ENCODE measurements at regions not wholly inside any gene's neighbourhood (a gene's known extent, or its start where the extent isn't known, plus 50 kb on each side); places are given as distances from the start of the nearest gene placed in this dataset.

- TF ChIP-seq EP300 (IDR thresholded peaks at IDR 0.05) (no peak), POLR2A (IDR thresholded peaks at IDR 0.05) (no peak), POLR2AphosphoS5 (IDR thresholded peaks at IDR 0.05) (no peak), CTCF (IDR thresholded peaks at IDR 0.05) (no peak)
- Histone ChIP-seq H3K9me3 (no peaks in the 10 kb centered on the region), H3K27me3 (no peaks in the 10 kb centered on the region), H3K4me1 (peaks cover 11% of the 10 kb centered on the region), H3K4me3 (no peak overlapping the region), H3K36me3 (no peaks in the 10 kb centered on the region), H3K27ac (no peak overlapping the region)
- DNase-seq (ENCODE audit: low spot score in 2 of 2), result no peak
- 64% methylated on average over 11 of the region's 11 CpGs for WGBS
These were observed 232.5 kb downstream of the GADD45G start for GRCh38 chr9:89837162-89837933.

- Histone ChIP-seq H3K4me3 (no peak overlapping the region), H3K36me3 (no peaks in the 10 kb centered on the region), H3K27ac (no peak overlapping the region), H3K9me3 (no peaks in the 10 kb centered on the region), H3K27me3 (no peaks in the 10 kb centered on the region), H3K4me1 (peaks cover 17% of the 10 kb centered on the region)
- TF ChIP-seq EP300 (IDR thresholded peaks at IDR 0.05), result no peak
- TF ChIP-seq POLR2AphosphoS5 (IDR thresholded peaks at IDR 0.05), result no peak
- TF ChIP-seq CTCF (IDR thresholded peaks at IDR 0.05), result no peak
- no peak for TF ChIP-seq POLR2A (IDR thresholded peaks at IDR 0.05)
- WGBS, result 67% methylated on average over 1 of the region's 5 CpGs
- DNase-seq (ENCODE audit: low spot score in 2 of 2), result no peak
These were observed 233.1 kb downstream of the GADD45G start for GRCh38 chr9:89837934-89838310.

GRCh38 chr9:89838621-89839020, 233.8 kb downstream of the GADD45G start:
- 85% methylated on average over 6 of the region's 6 CpGs for WGBS
- no peak for DNase-seq (ENCODE audit: low spot score in 2 of 2)
- H3K4me3 ChIP-seq, result no peak overlapping the region
- no peaks in the 10 kb centered on the region for H3K27me3 ChIP-seq
- H3K9me3 ChIP-seq, result no peaks in the 10 kb centered on the region
- no peak overlapping the region for H3K27ac ChIP-seq
- H3K36me3 ChIP-seq, result no peaks in the 10 kb centered on the region
- H3K4me1 ChIP-seq, result peaks cover 20% of the 10 kb centered on the region
- no peak for TF ChIP-seq CTCF (IDR thresholded peaks at IDR 0.05)
- TF ChIP-seq POLR2AphosphoS5 (IDR thresholded peaks at IDR 0.05), result no peak
- TF ChIP-seq POLR2A (IDR thresholded peaks at IDR 0.05), result no peak
- no peak for TF ChIP-seq EP300 (IDR thresholded peaks at IDR 0.05)

- H3K4me1 ChIP-seq, result peaks cover 26% of the 10 kb centered on the region
- TF ChIP-seq EP300 (IDR thresholded peaks at IDR 0.05) (no peak), POLR2A (IDR thresholded peaks at IDR 0.05) (no peak), CTCF (IDR thresholded peaks at IDR 0.05) (no peak), POLR2AphosphoS5 (IDR thresholded peaks at IDR 0.05) (no peak)
- no peaks in the 10 kb centered on the region for H3K27me3 ChIP-seq
- no peaks in the 10 kb centered on the region for H3K9me3 ChIP-seq
- no peaks in the 10 kb centered on the region for H3K36me3 ChIP-seq
- no peak overlapping the region for H3K27ac ChIP-seq
- no peak overlapping the region for H3K4me3 ChIP-seq
- DNase-seq (ENCODE audit: low spot score in 2 of 2), result no peak
- WGBS, result 43% methylated on average over 4 of the region's 4 CpGs
These were observed 234.6 kb downstream of the GADD45G start for GRCh38 chr9:89839449-89839848.

- no peak for TF ChIP-seq CTCF (IDR thresholded peaks at IDR 0.05)
- no peak for TF ChIP-seq EP300 (IDR thresholded peaks at IDR 0.05)
- TF ChIP-seq POLR2AphosphoS5 (IDR thresholded peaks at IDR 0.05), result no peak
- no peak for TF ChIP-seq POLR2A (IDR thresholded peaks at IDR 0.05)
- WGBS, result 81% methylated on average over 7 of the region's 7 CpGs
These were observed 235.1 kb downstream of the GADD45G start for GRCh38 chr9:89839952-89840351.

More at GRCh38 chr9:89839952-89840351, 235.1 kb downstream of the GADD45G start:
- H3K4me3 ChIP-seq, result no peak overlapping the region
- H3K9me3 ChIP-seq, result no peaks in the 10 kb centered on the region
- H3K4me1 ChIP-seq, result peaks cover 30% of the 10 kb centered on the region
- H3K27me3 ChIP-seq, result no peaks in the 10 kb centered on the region
- DNase-seq (ENCODE audit: low spot score in 2 of 2), result no peak
- no peak overlapping the region for H3K27ac ChIP-seq
- H3K36me3 ChIP-seq, result no peaks in the 10 kb centered on the region

Measured in suprapubic skin (tissue), 4 donors.